ENCODE measurements at regions not wholly inside any gene's neighbourhood (a gene's known extent, or its start where the extent isn't known, plus 50 kb on each side); places are given as distances from the start of the nearest gene placed in this dataset.
"Not testable (repeated sequence)": the region's sequence is repeated elsewhere in the genome, so short reads cannot be mapped to it uniquely, and the experiment has no call there.

DNA sequence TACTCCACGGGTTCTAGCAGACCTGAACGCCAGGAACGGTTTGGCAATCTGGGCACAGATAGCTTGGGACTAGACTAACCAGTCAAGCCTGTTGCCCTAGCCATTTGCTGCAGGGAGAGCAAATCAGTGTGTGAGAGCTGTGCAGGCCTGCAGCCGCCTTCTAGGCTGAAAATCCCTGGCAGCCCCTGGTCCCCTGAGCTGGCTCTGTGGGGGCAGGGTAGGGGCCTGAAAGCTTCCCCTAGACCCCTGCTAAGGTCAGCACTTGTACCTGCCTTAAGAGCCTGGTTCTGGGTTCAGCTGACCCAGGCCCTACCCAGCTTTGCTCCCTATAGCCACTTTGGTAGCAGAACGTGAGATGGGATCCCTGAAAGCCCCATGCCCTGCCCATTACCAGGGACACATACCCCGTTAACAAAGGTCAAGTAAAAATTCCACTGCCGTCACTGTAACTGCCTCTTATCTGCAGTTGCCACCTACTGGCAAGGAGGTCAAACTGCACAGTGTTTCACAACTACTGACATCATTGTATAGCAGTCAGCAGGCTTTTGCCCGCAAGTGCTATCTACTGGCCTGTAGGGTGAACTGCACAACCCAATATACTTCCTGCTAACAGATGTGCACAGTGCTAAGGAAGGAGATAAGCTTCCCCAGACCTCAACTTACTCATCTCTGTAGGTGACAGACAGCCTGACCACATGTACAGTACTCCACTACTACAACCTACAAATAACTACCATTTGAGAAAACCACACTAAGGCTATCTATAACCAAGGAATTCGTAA lies 95.1 kb upstream of the OLIG3 start:
- no peaks in the 10 kb centered on the region for H3K9me3 ChIP-seq

DNA sequence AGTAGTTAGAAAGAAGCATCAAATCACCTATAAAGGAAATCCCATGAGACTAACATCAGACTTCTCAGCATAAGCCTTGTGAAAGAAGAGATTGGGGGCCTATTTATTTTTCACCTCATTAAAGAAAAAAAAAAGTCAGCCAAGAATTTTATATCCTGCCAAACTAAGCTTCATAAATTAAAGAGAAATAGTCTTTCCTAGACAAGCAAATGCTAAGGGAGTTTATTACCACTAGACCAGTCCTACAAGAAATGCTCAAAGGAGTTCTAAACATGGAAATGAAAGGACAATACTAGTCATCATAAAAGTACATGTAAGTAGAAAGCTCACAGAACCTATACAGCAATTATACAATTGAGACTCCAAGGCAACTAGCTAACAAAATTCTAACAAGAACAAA lies 96.5 kb upstream of the OLIG3 start:
- no peaks in the 10 kb centered on the region for H3K27me3 ChIP-seq
- no peak overlapping the region for H3K4me3 ChIP-seq
- DNase-seq: no peak
- no peaks in the 10 kb centered on the region for H3K9me3 ChIP-seq
- H3K36me3 ChIP-seq: no peaks in the 10 kb centered on the region

More for the DNA sequence above, 95.1 kb upstream of the OLIG3 start:
- peak; percentile 32 for DNase-seq
- Histone ChIP-seq H3K4me3 (no peak overlapping the region), H3K27me3 (no peaks in the 10 kb centered on the region), H3K36me3 (no peaks in the 10 kb centered on the region)

DNA sequence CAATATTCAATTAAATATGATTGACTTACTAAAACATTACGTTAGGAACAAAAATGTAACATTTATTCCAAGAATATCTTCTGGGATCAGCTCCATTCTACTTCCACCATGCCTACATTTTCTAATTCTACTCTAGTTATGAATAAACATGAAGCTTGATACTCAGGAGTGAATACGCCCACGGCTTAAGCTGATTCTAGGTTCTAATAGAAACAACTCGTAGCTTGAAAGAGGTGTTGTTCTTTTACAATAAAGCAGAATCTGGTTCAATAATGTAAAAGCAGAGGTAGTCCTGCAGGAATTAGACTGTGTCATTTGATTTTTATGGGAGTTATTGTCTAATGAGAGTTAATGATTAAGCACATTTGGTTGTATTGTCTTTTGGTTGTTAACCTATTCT lies 107.3 kb upstream of the OLIG3 start:
- Histone ChIP-seq H3K4me3 (no peak overlapping the region), H3K9me3 (no peaks in the 10 kb centered on the region), H3K27me3 (peaks cover 6% of the 10 kb centered on the region; the same call in 1 of the 2 replicates), H3K36me3 (no peaks in the 10 kb centered on the region)
- DNase-seq: no peak

DNA sequence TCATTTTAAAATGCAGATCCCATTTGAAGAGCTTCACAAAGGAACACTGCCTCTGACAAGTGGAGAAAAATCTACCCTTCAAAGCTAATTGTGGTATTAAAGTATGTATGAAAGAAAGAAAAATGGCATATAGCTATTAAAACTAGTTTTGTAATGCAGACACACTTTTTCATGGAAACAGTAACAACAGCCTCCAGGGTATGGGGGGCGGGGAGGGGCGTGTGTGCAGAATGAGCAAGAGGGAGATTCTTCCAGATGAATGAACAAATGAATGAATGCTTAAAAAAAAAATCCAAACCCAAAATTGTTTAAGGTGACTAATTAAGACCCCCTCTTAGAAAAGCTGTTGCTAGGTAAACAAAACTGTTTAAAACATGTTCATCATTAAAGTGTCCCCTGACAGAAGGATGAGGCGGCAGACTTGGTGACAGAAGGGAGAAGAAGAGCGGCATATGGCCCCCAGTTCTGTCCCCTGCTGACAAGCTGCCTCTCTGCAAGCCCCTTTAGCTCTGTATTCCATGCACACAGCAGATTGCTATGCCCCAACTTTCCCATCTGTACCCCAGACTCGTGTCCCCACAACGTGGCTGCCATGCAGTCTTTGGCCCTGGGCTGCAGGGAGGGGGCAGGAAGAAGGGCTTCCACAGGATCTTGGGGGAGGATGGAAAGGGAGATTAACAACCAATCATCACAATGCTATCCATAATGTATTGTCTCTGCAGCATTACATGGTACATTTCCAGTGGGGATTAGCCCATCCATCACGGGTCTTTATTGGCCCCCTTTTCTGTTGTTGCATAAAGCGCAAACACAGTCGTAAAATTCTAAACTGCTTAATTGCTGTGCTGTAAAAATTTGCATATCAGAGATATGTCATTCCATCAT lies 108.4 kb upstream of the OLIG3 start:
- no peaks in the 10 kb centered on the region for H3K36me3 ChIP-seq

DNA sequence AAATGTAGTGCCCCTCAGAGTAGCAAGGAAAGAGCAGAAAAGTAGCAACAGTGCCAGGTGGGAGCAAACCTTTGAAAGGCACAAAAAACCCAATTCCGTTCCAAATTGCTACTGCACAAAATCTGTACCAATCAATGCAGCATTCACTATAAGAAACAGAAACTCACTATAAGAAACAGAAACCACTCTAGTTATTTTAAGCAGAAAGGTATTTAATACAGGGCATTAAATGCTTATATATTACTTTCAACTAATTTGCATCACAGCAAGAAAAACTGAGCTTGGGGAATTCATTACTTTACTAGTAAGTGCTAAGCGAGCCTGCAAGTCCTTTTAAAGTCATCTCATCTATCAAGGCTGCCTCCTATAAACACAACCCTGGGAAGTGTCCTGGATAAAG lies 116.5 kb upstream of the OLIG3 start:
- no peaks in the 10 kb centered on the region; the same call in 1 of the 2 replicates for H3K27me3 ChIP-seq
- H3K36me3 ChIP-seq: no peaks in the 10 kb centered on the region
- no peak for DNase-seq
- H3K9me3 ChIP-seq: no peaks in the 10 kb centered on the region
- no peak overlapping the region for H3K4me3 ChIP-seq

More for the DNA sequence above, 108.4 kb upstream of the OLIG3 start:
- no peak for DNase-seq
- peaks cover 6% of the 10 kb centered on the region; the same call in 1 of the 2 replicates for H3K27me3 ChIP-seq
- no peaks in the 10 kb centered on the region for H3K9me3 ChIP-seq
- no peak overlapping the region for H3K4me3 ChIP-seq

DNA sequence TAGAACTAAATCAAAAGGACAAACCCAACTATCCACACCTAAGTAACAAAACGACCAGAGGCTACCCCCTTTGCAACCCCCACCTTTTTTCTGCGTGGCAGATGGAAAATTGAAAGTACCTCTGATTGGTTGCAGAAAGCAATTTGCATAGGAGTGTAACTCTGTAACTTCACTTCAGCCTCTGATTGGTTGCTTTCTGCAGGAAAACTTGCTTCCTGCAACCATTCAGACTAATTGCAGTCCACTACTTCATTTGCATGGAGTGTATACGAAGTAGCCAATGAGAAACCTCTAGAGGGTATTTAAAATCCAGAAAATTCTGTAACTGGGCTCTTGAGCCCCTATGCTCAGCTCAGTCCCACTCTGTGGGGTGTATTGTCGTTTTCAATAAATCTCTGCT lies 129.1 kb upstream of the OLIG3 start:
- H3K9me3 ChIP-seq: no peaks in the 10 kb centered on the region
- H3K4me3 ChIP-seq: no peak overlapping the region
- H3K36me3 ChIP-seq: no peaks in the 10 kb centered on the region
- DNase-seq: no peak
- H3K27me3 ChIP-seq: no peaks in the 10 kb centered on the region

DNA sequence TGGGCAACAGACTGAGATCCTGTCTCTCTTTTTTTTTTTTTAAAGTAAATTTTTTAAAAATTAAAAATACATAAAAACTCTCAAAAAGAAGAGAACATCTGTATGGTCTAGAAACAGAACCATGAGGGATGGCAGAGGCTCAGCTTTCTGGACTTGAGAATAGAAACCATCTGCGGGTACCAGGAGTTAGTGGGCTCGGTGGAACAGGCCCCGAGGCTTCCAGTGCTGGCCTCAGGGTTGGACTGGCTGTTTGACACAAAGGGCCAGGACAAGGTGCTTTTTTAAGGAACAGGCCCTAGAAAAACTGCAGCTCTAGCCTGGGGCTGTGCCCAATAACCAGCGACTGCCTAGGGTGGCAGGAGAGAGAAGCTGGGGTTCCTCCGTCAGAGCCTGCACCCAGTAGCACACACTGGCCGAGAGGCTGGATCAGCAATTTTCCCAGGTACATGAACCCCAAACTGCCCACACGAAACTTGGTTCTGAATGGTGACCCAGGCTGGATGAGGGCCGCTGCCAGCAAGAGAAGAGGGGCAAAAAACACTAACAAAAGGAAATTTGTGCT lies 131.0 kb upstream of the OLIG3 start:
- Histone ChIP-seq H3K36me3 (no peaks in the 10 kb centered on the region), H3K4me3 (no peak overlapping the region), H3K9me3 (no peaks in the 10 kb centered on the region), H3K27me3 (no peaks in the 10 kb centered on the region)
- no peak for DNase-seq

DNA sequence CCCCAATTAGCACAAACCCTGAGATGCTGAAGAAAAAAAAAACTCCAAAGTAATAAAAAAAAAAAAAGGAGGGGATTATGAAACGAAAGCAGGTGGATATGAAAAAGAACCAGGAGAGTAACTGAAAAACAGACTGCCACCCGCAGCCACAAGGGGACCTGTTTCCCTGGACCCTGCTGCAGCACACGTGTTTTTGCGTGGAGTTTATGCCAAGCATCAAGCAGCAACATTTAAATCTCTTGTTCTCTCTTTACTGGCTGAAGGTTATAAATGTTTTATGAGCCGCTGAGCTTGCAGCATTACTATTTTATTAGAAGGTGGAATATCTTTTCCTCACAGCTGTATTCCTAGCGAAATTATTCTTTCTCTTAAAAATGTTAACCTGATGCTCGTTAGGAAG lies 131.6 kb upstream of the OLIG3 start:
- H3K4me3 ChIP-seq: no peak overlapping the region

DNA sequence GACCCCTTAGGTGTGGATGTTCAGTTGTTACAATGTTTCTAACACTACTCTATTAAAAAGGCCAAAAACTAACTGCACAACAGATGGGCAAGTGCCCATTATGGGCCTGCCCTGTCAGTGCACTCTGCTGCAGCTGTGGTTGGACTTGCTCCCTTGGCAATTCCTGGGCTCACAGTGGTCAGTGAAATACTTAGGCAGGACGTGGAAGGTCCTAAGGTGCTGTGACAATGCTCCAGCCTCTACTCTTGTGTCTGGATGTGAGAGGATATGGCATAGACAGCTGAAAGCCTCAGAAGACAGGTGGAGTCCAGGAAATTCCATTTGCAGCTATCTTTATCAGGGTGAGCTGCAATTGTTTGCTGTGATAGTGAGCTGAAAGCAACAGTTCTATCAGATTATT lies 136.5 kb upstream of the OLIG3 start:
- H3K4me3 ChIP-seq: no peak overlapping the region
- no peaks in the 10 kb centered on the region for H3K27me3 ChIP-seq
- no peaks in the 10 kb centered on the region for H3K9me3 ChIP-seq
- no peaks in the 10 kb centered on the region for H3K36me3 ChIP-seq
- no peak for DNase-seq

More for the DNA sequence above, 131.6 kb upstream of the OLIG3 start:
- no peaks in the 10 kb centered on the region for H3K27me3 ChIP-seq
- H3K36me3 ChIP-seq: no peaks in the 10 kb centered on the region
- no peaks in the 10 kb centered on the region for H3K9me3 ChIP-seq
- no peak for DNase-seq

DNA sequence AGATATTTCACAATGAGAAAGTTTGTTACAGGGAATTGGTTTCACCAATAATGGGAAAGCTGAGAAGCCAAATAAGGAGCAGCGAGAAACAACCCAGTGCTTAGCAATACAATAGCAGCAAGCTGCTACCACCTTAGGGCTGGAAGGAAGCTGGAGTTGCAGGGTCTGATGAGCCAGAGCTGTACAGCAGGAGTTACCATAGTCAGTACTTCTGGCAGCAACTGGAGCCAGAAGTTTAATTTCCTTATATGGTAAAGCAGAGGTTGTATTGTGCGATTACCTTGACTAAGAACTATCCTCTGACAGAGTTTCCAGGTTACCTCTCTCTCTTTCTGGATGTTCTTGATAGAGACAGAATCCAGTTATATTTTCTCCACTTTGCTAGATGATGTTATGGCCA lies 137.1 kb upstream of the OLIG3 start:
- no peaks in the 10 kb centered on the region for H3K27me3 ChIP-seq

DNA sequence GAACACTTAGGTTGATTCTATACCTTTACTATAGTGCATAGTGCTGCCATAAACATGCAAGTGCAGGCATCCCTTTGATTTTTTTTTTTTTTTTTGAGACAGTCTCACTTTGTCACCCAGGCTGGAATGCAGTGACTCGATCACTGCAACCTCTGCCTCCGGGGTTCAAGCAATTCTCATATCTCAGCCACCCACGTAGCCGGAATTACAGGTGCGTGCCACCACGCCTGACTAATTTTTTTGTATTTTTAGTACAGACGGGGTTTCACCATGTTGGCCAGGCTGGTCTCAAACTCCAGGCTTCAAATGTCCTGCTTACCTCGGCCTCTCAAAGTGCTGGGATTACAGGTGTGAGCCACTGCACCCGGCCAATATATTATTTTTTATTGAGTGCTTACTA lies 140.0 kb upstream of the OLIG3 start:
- not testable (repeated sequence) for H3K9me3 ChIP-seq, H3K36me3 ChIP-seq, DNase-seq, H3K4me3 ChIP-seq, H3K27me3 ChIP-seq

More for the DNA sequence above, 137.1 kb upstream of the OLIG3 start:
- no peak overlapping the region for H3K4me3 ChIP-seq
- H3K9me3 ChIP-seq: no peaks in the 10 kb centered on the region
- H3K36me3 ChIP-seq: no peaks in the 10 kb centered on the region
- DNase-seq: no peak

DNA sequence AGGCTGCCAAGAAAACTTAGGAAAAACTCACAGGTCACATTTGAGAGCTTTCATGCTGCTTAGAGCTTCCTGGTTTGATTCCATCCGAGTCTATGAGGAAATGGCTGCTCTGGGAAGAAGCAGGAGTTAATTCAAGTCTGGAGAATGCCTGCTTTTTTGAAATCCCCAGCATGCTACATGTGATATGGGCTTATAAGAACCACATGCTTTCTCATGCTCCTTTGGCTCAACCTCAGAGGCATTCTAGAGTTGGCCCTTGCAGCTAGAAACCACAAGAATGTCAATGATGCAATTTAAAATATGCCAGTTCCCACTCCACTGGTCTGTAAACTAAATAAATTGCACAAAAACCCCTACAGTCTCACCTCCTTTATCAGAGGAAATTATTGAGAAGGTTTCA lies 142.9 kb upstream of the OLIG3 start:
- no peaks in the 10 kb centered on the region for H3K9me3 ChIP-seq
- no peaks in the 10 kb centered on the region for H3K27me3 ChIP-seq
- no peak overlapping the region for H3K4me3 ChIP-seq
- peak; percentile 64 for DNase-seq
- H3K36me3 ChIP-seq: no peaks in the 10 kb centered on the region

DNA sequence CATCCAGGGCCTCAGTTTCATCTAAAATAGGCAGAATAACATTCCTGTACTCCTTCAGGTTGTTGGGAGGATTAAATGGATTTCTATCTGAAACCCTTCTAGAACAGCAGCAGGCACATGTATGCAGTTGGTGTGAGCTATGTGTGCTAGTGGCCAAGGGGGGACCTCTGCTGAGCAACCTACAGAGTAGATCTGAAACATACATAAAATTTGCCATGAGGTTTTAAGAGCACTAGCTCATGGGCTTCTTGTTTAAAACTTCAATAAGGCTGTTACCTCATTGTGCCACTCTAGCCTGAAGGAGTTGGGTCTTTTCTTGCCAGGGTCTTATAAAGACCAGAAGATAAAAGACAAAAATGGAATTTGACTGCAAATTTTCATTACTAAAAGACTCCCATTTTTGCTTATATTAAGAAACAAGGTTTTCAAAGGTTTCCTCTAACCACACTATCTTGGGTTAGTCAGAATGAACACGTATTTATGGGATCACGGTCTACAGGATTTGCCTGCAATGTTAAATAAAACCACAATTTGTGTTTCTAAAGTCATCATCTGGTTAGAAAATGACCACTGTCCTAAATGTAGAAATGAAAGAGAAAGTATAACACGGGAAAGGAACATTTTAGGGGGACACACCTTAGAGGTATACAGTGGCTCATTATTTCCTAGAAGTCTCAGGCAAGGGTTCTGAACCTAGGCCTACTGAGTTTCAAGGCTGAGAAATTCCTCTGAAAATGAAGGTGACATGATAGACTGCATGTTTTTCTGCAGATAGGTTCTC lies 144.9 kb upstream of the OLIG3 start:
- Histone ChIP-seq H3K36me3 (no peaks in the 10 kb centered on the region), H3K27me3 (no peaks in the 10 kb centered on the region; the same call in 1 of the 2 replicates), H3K9me3 (no peaks in the 10 kb centered on the region), H3K4me3 (no peak overlapping the region)
- DNase-seq: no peak

DNA sequence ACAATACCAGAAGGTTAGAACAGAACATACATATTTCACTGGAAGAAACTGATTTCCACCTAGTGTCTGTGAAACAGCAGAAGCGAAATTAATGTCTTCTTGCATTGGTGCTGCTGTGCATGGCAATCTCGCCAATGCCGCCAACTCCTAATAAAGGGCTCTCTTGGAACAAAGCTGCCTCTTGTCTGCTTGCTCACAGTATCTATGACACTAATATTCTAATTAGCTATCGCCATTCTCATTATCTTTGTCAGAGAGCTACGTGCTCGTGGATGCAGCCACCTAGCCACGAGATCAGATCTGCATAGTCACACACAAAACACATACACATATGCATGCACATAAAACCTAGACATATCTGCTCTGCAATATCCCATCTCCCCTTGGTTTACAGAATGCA lies 145.9 kb upstream of the OLIG3 start:
- Histone ChIP-seq H3K4me3 (no peak overlapping the region), H3K9me3 (no peaks in the 10 kb centered on the region), H3K27me3 (no peaks in the 10 kb centered on the region; the same call in 1 of the 2 replicates), H3K36me3 (no peaks in the 10 kb centered on the region)
- DNase-seq: no peak

DNA sequence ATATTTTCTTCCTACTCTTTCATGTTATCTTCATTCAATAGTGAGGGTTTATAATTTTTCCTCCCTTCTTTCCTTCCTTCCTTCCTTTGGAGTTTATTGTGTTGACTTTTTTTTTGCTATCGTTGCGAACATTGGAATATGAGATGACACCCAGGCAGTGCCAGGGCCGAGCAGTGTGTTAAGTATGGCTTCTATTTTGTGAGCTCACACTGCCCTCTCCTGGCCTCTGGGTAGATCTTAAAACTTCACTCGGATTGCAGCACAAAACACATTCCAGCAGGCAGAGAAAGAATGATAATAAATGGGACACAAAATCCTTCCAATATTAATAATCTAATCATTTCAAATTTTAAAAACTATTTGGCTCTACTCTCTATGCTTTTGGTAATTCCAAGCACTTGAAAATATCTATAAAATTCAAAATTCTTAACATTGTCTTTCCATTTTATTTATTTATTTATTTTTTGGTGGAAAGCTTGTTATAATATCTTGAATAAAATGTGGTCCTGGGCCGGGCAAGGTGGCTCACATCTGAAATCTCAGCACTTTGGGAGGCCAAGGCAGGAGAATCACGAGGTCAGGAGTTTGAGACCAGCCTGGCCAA lies 147.4 kb upstream of the OLIG3 start:
- Histone ChIP-seq H3K27me3 (no peaks in the 10 kb centered on the region; the same call in 1 of the 2 replicates), H3K4me3 (no peak overlapping the region), H3K36me3 (no peaks in the 10 kb centered on the region), H3K9me3 (no peaks in the 10 kb centered on the region)
- DNase-seq: peak; percentile 49

DNA sequence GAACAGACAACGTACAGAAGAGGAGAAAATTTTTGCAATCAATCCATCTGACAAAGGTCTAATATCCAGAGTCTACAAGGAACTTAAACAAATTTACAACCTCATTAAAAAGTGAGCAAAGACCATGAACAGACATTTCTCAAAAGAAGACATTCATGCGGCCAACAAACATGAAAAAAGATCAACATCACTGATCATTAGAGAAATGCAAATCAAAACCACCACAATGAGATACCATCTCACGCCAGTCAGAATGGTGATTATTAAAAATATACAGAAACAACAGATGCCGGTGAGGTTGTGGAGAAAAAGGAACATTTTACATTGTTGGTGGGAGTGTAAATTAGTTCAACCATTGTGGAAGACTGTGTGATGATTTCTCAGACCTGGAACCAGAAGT lies 149.0 kb upstream of the OLIG3 start:
- H3K4me3 ChIP-seq, H3K9me3 ChIP-seq, H3K27me3 ChIP-seq, H3K36me3 ChIP-seq, DNase-seq: not testable (repeated sequence)

Measured in MG63 (cell line).